ENCODE measurements at regions not wholly inside any gene's neighbourhood (a gene's known extent, or its start where the extent isn't known, plus 50 kb on each side); places are given as distances from the start of the nearest gene placed in this dataset.
A peak's percentile ranks its signal among the peaks of the same experiment; 100 is the strongest.
"Not testable (repeated sequence)": the region's sequence is repeated elsewhere in the genome, so short reads cannot be mapped to it uniquely, and the experiment has no call there.

- DNase-seq: no peak
These were observed 174.8 kb upstream of the ANK3 start for GRCh38 chr10:60564475-60564874.

GRCh38 chr10:60560451-60560850, 170.8 kb upstream of the ANK3 start:
- DNase-seq: no peak

GRCh38 chr10:60555700-60556099, 166.0 kb upstream of the ANK3 start:
- no peak for DNase-seq

- peak; percentile 55 for DNase-seq
These were observed 160.0 kb upstream of the ANK3 start for GRCh38 chr10:60549686-60550085.

- no peak for DNase-seq
These were observed 153.0 kb upstream of the ANK3 start for GRCh38 chr10:60542657-60543056.

- DNase-seq: no peak
These were observed 151.8 kb upstream of the ANK3 start for GRCh38 chr10:60541451-60541850.

- DNase-seq: peak; percentile 77
These were observed 148.0 kb upstream of the ANK3 start for GRCh38 chr10:60537697-60538096.

GRCh38 chr10:60536529-60537114, 146.9 kb upstream of the ANK3 start:
- peak; percentile 84 for DNase-seq

- DNase-seq: no peak
These were observed 145.8 kb upstream of the ANK3 start for GRCh38 chr10:60535427-60535826.

GRCh38 chr10:60534761-60535389, 145.2 kb upstream of the ANK3 start:
- DNase-seq: peak; percentile 49

- no peak for DNase-seq
These were observed 143.2 kb upstream of the ANK3 start for GRCh38 chr10:60532696-60533468.

GRCh38 chr10:60531006-60531405, 141.3 kb upstream of the ANK3 start:
- DNase-seq: no peak

GRCh38 chr10:60527676-60528075, 138.0 kb upstream of the ANK3 start:
- DNase-seq: no peak

- DNase-seq: no peak
These were observed 136.3 kb upstream of the ANK3 start for GRCh38 chr10:60525716-60526585.

GRCh38 chr10:60524541-60524940, 134.9 kb upstream of the ANK3 start:
- DNase-seq: peak; percentile 52

GRCh38 chr10:60523371-60523770, 133.7 kb upstream of the ANK3 start:
- not testable (repeated sequence) for DNase-seq

- DNase-seq: no peak
These were observed 132.9 kb upstream of the ANK3 start for GRCh38 chr10:60522617-60523016.

GRCh38 chr10:60521974-60522405, 132.3 kb upstream of the ANK3 start:
- DNase-seq: peak; percentile 42

GRCh38 chr10:60518745-60519144, 129.1 kb upstream of the ANK3 start:
- DNase-seq: no peak

- DNase-seq: no peak
These were observed 128.1 kb upstream of the ANK3 start for GRCh38 chr10:60517805-60518204.

- DNase-seq: no peak
These were observed 123.6 kb upstream of the ANK3 start for GRCh38 chr10:60513281-60513680.

GRCh38 chr10:60511477-60512229, 122.0 kb upstream of the ANK3 start:
- DNase-seq: no peak

All from activated CD4-positive, alpha-beta T cell treated with anti-CD3 and anti-CD28 coated beads, Interleukin-10, Interleukin-2, amounts not matched to agents 100 ng/mL and 50 ng/mL, durations not matched to agents 16 hours and 8 hours (primary cell).